ENCODE measurements at regions not wholly inside any gene's neighbourhood (a gene's known extent, or its start where the extent isn't known, plus 50 kb on each side); places are given as distances from the start of the nearest gene placed in this dataset.

DNA sequence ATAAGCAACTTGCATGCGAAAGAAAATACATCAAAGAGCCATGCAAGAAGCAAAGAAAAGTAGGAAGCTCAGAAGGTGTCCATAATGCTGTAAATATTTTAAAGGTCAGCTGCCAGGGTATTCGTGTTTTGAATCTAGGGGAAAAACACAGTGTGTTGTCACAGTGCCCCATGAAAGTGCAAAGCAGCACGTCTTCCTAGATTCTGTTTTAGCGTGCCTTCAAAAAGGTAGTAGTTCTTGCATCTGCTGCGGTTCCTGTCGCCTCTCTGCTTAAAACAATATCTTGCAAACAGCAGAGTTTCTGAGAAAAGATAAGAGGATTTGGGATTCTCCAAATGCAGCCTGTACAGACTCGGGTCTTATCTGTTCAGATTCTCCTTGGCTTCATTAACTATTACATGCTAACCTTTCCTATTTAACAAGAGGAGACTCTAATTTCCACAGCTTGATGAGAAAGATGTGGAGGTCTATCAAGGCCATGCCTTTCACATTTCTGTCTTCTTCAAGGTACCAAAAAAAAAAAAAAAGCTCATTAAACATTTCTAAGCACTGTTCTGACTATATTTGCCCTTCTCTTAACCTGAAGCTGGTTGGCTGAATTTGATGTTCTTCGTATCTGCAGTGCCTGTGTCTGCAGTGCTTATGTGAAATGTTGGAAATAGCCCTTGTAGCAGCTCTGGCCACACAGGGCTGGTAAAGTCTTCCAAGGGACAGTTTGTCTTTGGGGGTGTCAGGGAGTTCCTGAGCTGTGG is 297.5 kb downstream of the ADGB start:
- TF ChIP-seq RAD21 (IDR thresholded peaks at IDR 0.05) (no peak), SP1 (IDR thresholded peaks at IDR 0.05) (no peak), TAF1 (conservative IDR thresholded peaks at IDR 0.05) (no peak), JUND (IDR thresholded peaks at IDR 0.05) (no peak), EGR1 (IDR thresholded peaks at IDR 0.05; ENCODE audit: low read depth in 2 of 2) (no peak), HNF4G (IDR thresholded peaks at IDR 0.05) (no peak), NR2F2 (IDR thresholded peaks at IDR 0.05) (no peak)
- TF ChIP-seq, protein P1, sequence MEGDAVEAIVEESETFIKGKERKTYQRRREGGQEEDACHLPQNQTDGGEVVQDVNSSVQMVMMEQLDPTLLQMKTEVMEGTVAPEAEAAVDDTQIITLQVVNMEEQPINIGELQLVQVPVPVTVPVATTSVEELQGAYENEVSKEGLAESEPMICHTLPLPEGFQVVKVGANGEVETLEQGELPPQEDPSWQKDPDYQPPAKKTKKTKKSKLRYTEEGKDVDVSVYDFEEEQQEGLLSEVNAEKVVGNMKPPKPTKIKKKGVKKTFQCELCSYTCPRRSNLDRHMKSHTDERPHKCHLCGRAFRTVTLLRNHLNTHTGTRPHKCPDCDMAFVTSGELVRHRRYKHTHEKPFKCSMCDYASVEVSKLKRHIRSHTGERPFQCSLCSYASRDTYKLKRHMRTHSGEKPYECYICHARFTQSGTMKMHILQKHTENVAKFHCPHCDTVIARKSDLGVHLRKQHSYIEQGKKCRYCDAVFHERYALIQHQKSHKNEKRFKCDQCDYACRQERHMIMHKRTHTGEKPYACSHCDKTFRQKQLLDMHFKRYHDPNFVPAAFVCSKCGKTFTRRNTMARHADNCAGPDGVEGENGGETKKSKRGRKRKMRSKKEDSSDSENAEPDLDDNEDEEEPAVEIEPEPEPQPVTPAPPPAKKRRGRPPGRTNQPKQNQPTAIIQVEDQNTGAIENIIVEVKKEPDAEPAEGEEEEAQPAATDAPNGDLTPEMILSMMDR (IDR thresholded peaks at IDR 0.05; ENCODE audit: low read depth, low read length, missing input control), result no peak
- TF ChIP-seq, protein P2, sequence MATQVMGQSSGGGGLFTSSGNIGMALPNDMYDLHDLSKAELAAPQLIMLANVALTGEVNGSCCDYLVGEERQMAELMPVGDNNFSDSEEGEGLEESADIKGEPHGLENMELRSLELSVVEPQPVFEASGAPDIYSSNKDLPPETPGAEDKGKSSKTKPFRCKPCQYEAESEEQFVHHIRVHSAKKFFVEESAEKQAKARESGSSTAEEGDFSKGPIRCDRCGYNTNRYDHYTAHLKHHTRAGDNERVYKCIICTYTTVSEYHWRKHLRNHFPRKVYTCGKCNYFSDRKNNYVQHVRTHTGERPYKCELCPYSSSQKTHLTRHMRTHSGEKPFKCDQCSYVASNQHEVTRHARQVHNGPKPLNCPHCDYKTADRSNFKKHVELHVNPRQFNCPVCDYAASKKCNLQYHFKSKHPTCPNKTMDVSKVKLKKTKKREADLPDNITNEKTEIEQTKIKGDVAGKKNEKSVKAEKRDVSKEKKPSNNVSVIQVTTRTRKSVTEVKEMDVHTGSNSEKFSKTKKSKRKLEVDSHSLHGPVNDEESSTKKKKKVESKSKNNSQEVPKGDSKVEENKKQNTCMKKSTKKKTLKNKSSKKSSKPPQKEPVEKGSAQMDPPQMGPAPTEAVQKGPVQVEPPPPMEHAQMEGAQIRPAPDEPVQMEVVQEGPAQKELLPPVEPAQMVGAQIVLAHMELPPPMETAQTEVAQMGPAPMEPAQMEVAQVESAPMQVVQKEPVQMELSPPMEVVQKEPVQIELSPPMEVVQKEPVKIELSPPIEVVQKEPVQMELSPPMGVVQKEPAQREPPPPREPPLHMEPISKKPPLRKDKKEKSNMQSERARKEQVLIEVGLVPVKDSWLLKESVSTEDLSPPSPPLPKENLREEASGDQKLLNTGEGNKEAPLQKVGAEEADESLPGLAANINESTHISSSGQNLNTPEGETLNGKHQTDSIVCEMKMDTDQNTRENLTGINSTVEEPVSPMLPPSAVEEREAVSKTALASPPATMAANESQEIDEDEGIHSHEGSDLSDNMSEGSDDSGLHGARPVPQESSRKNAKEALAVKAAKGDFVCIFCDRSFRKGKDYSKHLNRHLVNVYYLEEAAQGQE (IDR thresholded peaks at IDR 0.05), result no peak
- TF ChIP-seq, protein P3, sequence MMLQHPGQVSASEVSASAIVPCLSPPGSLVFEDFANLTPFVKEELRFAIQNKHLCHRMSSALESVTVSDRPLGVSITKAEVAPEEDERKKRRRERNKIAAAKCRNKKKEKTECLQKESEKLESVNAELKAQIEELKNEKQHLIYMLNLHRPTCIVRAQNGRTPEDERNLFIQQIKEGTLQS (IDR thresholded peaks at IDR 0.05), result no peak
- TF ChIP-seq, protein P4, sequence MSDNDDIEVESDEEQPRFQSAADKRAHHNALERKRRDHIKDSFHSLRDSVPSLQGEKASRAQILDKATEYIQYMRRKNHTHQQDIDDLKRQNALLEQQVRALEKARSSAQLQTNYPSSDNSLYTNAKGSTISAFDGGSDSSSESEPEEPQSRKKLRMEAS (IDR thresholded peaks at IDR 0.05), result no peak
- TF ChIP-seq, protein P5, sequence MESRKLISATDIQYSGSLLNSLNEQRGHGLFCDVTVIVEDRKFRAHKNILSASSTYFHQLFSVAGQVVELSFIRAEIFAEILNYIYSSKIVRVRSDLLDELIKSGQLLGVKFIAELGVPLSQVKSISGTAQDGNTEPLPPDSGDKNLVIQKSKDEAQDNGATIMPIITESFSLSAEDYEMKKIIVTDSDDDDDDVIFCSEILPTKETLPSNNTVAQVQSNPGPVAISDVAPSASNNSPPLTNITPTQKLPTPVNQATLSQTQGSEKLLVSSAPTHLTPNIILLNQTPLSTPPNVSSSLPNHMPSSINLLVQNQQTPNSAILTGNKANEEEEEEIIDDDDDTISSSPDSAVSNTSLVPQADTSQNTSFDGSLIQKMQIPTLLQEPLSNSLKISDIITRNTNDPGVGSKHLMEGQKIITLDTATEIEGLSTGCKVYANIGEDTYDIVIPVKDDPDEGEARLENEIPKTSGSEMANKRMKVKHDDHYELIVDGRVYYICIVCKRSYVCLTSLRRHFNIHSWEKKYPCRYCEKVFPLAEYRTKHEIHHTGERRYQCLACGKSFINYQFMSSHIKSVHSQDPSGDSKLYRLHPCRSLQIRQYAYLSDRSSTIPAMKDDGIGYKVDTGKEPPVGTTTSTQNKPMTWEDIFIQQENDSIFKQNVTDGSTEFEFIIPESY (IDR thresholded peaks at IDR 0.05), result no peak
